Fibroblast of pulmonary artery (primary cell): ENCODE measurements at regions not wholly inside any gene's neighbourhood (a gene's known extent, or its start where the extent isn't known, plus 50 kb on each side); places are given as distances from the start of the nearest gene placed in this dataset.

Experiments used
- DNase-seq: peaks from one replicate; pipeline ENCODE4 v3.0.0-alpha.2; 2010; ENCODE audit warnings: low read depth
- H3K4me3 ChIP-seq: replicated peaks from 2 replicates; pipeline ENCODE4 v1.5.1; 2011; ENCODE audit warnings: low read depth, mild to moderate bottlenecking, control low read depth, low read length, moderate library complexity
- CTCF ChIP-seq: IDR thresholded peaks from 2 replicates; pipeline ENCODE4 v1.5.1; 2011; ENCODE audit warnings: mild to moderate bottlenecking, control low read depth, low read length, inconsistent platforms; ENCODE audit errors: missing control alignments

DNA sequence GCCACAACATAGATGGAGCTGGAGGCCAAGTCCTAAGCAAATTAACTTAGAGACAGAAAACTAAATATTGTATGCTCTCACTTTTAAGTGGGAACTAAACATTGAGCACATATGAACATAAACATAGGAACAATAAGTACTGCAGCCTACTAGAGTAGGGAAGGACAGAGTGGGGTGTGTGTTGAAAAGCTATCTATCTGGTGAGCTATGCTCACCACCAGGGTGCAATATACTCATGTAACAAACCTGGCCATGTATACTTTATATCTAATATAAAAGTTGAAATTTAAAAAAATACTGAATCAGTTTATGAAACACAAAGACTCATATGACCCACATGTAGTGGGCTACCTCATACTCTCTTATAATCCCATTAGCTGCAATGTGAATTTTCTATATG lies 1305.0 kb downstream of the LRFN5 start:
- TF ChIP-seq CTCF = peak; percentile 33
- H3K4me3 ChIP-seq = no peak overlapping the region
- DNase-seq = peak; percentile 31

GRCh38 chr14:42909659-42910058 lies 1303.0 kb downstream of the LRFN5 start:
- DNase-seq = no peak
- TF ChIP-seq CTCF = no peak
- no peak overlapping the region for H3K4me3 ChIP-seq

DNA sequence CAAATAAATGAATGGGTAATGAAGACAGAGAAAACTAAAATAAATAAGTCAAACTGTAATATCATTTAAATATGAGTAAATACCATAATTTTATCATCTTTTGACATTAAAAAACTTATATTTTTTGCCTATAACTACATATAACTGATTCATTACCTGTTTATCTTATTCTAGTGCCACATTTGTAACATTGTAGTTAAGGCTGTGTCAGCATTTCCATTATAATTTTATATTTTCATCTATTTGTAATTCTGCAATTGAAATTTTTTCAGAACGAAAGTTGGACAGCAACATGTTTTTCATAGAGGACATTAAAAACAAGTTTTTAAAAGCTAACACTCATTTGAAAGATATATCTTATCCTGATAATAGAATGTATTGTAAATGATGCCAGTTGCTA lies 1286.5 kb downstream of the LRFN5 start:
- no peak overlapping the region for H3K4me3 ChIP-seq
- no peak for TF ChIP-seq CTCF
- no peak for DNase-seq

DNA sequence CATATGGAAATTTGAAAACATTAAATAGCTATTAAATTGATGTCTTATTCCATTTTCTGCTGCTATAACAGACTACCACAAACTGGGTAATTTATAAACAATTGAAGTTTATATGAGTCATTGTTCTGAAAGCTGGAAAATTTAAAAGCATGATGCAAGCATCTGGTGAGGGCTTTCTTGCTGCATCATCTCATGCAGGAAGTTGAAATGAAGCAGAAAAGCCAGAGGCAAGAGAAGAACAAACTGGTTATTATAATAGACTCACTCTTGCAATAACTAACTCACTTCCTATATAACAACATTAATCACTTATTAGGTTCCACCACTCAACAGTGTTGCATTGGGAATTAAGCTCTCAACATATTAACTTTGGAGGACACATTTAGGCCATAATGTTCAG lies 1277.4 kb downstream of the LRFN5 start:
- DNase-seq = peak; percentile 91
- no peak for TF ChIP-seq CTCF

GRCh38 chr14:42877716-42878115 lies 1271.0 kb downstream of the LRFN5 start:
- TF ChIP-seq CTCF = no peak
- no peak for DNase-seq
- H3K4me3 ChIP-seq = no peak overlapping the region

More for the DNA sequence above, 1277.4 kb downstream of the LRFN5 start:
- H3K4me3 ChIP-seq = no peak overlapping the region

GRCh38 chr14:42872786-42873185 lies 1266.1 kb downstream of the LRFN5 start:
- TF ChIP-seq CTCF = no peak
- H3K4me3 ChIP-seq = no peak overlapping the region
- DNase-seq = no peak

DNA sequence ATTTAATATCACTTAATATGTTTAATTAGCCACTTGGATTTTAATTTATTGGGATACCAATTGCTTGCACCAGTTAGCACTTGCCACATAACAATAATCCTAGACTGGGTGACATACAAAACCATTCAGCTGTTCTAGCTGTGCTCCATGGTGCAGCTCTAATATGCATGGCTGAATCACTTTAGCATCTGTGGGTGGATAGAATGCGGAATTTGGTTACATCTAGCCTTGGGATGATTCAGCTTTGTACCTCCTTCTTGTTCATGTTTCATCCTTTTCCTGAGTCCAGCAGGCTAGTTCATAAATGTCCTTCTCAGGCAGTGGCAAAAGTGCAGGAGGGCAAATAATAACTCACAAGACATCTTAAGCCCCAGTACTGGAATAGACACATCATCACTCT lies 1263.0 kb downstream of the LRFN5 start:
- H3K4me3 ChIP-seq = no peak overlapping the region
- DNase-seq = peak; percentile 24
- TF ChIP-seq CTCF = no peak
